GM21717 (cell line): ENCODE measurements at regions not wholly inside any gene's neighbourhood (a gene's known extent, or its start where the extent isn't known, plus 50 kb on each side); places are given as distances from the start of the nearest gene placed in this dataset.

Source experiments
- ATAC-seq: cut with Tn5 transposase; IDR thresholded peaks from one replicate; pipeline ENCODE4 v1.9.1; 2021; ENCODE audit warnings: mild to moderate bottlenecking, moderate library complexity; ENCODE audit not compliant: unreplicated experiment

DNA sequence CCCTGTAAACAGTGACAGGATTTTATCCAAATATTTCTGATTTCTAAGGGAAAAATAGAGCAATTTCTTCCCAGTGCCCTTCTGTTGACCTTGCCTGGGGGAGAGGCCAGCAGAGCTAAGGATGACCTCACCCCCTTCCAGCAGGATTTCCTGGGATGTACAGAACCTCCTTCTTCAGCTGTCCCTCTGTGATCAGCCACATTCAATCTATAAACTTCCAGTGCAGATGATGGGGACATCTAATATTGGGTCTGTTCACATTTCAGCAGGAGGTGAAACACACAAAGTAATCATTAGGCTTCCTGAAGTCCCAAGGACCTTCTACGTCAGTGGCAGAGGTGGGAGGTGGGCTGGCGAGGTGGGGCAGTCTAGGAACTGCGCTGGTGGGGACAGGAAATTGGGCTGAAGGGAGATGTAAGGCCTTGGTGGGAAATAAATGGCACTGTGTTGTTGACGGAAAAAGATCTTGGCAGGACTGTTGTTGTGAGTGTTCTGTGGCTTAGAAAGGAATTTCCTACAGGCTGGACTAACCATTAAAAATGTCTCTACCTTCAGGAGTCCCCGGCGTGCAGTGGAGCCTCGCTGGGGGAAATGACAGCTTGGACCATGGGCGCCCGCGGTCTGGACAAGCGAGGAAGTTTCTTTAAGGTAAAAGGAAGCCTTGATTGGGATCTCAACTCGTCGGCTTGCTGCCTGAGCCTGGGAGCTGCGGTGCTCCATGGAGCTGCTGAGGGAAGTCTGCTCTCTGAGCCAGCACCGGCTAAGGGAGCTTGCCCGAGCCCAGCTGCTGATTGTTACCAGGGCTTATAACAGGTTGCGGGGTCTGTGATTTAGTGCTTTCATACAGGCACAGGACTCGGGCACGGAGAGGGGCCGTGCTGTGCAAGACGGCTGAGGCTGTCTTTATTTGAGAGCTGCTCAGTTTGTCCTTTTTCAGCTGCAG lies 127.9 kb upstream of the NAA20 start:
- ATAC-seq: no peak

DNA sequence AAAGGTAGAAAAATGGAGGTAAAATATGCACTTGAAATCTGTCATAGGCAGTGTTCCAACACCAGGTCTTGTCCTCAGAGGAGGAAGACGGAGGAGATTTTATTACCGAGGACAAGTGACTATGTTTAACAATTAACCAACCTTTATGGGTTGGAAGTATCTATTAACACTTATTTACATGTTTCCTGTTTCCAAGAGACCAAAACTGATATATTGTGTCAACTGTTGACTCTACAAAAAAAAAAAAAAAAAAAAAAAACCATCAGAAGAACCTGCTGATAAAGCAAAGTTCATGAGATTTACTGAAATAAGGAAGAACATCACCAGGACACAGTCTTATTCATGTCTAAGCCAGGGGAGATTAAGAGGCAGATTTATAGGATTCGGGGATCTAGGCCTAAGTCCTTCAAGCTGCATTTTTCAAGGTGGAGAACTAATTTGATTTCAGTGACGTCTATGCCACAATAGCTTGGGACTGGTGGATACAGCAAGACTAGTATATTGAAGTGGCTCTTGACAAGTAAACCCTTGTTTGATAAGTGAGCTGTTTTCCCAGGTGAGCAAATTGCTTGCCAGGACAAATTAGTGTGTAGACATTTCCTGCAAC lies 126.6 kb upstream of the NAA20 start:
- no peak for ATAC-seq

- ATAC-seq: no peak
Observed at GRCh38 chr20:19893356-19893755, 123.8 kb upstream of the NAA20 start.

GRCh38 chr20:19895761-19896160 lies 121.4 kb upstream of the NAA20 start:
- ATAC-seq: no peak

DNA sequence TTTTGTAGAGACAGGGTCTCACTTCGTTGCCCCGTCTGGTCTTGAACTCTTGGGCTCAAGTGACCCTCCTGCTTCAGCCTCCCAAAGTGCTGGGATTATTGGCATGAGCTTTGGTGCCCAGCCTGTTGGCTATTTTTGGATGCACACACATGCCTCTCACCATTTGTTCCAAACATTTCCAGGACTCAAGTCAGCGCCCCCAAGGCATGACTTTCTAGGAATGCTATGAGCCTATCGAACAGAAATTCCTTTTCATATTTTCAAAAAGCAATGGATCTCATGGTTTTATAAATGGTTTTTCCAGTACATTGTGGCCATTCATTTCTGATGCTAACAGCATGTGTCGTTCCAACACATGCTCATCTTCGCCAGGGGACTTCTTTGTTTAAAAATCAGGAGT lies 119.3 kb upstream of the NAA20 start:
- no peak for ATAC-seq

DNA sequence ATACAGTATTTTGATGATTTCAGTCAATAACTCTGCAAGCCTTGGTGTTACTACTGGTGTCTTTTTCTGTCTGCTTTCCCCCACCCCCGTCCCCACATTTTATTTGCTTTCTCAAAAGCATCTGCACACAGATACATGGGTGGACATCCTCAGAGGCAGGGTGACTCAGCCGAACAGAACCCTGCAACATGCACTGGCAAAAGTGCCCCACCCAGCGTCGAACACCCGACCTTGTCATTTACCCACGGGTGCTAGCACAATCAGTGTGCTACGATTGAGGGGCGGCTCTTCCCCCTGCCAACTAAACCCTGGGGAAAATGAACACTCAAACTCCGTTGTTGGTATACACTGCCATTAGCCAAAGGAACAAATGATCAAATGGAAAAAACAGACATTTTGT lies 115.9 kb upstream of the NAA20 start:
- ATAC-seq: no peak

DNA sequence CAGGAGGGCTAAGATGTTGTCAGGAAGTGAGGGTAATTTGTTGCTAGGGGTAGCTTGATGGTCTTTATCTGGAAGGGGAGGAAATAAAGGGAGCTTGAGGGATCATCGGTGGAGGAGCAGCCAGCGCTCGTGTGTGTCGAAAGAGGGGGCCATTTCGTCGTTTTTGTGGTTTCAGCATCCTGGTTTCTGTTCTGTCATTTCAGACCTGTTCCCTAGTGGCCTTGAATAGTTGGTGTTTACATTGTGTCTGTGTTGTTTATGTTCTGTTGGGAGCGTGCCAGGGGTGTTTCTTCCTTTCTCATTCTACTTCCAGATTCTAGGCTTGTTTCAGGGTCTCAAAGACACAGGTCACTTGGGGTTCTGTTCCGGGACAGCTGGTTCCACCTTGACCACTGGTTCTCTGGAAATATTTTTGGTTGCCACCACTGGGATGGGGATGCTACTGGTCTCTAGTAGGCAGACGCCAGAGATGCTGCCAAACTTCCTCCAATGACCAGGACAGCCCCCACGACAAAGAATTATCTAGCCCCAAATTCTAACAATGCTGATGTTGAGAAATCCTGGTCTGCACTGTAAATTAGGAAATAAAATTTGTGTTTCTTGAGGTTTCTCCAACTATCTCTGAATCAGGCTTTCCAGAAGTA lies 113.9 kb upstream of the NAA20 start:
- ATAC-seq: no peak

- no peak for ATAC-seq
Observed at GRCh38 chr20:19907326-19908056, 109.7 kb upstream of the NAA20 start.

GRCh38 chr20:19908576-19908975 lies 108.6 kb upstream of the NAA20 start:
- ATAC-seq: no peak

DNA sequence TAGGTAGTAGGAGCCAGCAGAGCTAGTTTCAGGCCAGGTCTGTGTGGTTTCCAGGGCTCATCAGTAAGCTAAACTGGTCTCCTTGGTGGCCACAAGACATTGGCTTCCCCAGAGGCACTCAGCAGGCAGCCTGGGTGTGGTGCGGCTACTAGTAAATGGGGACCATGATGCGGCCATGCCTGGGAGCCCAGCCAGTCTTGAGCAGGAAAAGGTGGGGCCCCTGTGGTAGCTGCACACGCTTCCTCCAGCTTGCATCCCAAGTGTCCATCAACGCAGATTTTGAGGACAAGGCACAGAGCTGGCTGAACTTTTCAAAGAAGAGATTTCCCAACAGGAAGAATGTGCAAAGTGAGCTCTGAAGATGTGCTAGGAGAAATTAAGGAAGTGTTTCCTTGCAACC lies 107.4 kb upstream of the NAA20 start:
- no peak for ATAC-seq

DNA sequence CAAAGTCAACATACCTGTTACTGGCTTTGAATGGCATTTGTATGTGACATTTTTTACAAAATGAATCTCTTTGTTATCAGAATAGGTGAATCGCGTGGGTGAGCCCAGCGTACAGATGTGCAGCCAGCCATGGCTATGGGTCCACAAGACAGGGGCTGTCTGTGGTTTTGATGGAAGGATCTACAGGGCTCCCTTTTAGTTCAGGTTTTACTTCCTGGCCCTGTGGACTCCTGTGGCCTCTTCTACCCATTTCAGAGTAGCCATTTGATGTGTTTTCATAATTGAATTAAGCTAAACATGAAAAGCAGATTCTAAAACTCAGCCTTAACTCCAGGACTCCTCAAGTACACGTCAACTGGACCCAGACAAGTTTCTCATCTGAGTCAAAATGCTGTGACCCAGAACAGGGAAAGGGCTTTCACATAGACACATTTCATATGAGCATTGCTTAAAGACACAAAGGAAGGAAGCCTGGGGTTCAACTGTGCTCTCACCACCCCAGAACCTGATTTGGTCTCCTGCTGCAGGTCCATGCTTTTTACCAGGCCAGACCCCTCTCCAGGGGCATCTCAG lies 105.3 kb upstream of the NAA20 start:
- no peak for ATAC-seq

- ATAC-seq: no peak
Observed at GRCh38 chr20:19913349-19913748, 103.8 kb upstream of the NAA20 start.

DNA sequence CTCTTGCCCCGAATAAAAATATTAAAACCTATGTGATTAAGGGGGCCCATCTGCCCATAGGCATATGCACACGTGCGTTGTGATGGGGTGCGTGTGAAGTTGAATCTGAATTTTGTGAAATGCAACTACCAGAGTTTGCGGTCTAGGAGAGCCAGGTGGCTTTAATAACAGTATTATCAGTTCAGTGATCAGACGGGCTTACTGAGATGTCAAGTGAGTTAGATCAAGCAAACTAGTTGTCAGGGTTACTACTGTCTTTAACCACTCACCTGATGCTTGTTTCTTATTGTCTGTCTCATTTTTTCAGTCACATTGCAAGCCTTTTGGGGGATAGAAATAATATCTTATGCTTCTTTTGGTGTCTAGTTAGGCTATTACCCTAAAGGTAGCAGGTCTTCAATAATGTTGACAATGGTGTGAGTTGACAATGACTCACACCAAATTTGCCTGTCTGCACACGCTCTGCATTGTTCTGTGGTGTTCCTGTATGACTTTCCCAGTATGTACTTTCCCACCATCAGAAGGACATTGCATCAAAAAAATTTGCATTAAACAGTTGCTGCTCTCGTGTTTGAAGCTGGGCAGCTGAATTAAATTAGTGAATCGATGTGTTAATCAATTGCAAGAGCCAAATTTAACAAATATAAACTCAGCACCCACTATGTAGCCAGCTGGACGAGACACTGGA lies 103.1 kb upstream of the NAA20 start:
- ATAC-seq: no peak

DNA sequence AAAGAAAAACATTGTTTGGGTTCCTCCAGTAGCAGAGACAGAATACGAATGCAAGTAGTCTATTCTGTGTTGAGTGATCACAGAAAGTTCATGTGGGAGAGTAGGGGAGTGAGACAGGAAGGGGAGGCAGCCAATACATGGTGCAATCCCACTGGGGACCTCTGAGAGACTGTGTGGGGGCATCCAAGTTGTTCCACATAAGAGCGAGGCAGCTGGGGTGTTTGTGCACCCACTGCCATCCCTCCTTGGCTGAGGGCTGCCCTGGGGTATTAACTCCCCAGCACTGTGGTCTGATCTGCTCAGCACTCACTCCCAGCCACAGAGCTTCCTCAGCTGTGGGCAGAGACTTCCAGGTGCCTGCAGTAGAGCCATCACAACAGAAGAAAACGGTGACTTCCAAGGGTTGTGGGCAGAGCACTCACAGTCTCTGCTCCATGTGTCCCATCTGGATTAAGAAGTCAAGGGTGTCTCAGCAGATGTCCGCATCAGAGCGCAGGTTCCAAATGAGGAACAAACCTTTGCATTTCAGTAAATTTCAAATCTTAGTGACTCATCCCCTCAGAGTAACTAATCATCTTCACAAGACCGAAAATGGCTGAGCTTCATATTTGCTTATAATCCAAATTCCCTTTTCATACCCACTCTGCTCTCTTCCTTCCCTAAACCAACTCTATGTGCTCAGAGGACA lies 101.9 kb upstream of the NAA20 start:
- no peak for ATAC-seq

- no peak for ATAC-seq
Observed at GRCh38 chr20:19916531-19917485, 100.4 kb upstream of the NAA20 start.

DNA sequence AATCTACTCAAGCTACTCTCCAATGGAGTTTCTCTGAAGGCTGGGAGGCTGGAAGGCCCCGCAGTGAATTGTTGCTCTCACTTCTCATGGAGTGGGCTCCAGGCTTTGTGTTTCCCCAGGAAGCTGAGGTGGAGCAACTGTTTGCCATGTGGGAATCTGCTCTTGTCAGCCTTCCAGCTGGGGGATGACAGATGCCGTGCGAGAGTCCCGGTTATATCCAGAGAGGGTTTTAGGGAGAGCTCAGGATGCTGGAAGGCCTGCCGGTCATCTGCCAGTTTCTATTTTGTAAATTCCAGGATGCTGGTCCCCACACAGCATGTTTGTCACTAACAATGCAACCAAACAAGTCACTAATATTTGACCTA lies 98.2 kb upstream of the NAA20 start:
- no peak for ATAC-seq

DNA sequence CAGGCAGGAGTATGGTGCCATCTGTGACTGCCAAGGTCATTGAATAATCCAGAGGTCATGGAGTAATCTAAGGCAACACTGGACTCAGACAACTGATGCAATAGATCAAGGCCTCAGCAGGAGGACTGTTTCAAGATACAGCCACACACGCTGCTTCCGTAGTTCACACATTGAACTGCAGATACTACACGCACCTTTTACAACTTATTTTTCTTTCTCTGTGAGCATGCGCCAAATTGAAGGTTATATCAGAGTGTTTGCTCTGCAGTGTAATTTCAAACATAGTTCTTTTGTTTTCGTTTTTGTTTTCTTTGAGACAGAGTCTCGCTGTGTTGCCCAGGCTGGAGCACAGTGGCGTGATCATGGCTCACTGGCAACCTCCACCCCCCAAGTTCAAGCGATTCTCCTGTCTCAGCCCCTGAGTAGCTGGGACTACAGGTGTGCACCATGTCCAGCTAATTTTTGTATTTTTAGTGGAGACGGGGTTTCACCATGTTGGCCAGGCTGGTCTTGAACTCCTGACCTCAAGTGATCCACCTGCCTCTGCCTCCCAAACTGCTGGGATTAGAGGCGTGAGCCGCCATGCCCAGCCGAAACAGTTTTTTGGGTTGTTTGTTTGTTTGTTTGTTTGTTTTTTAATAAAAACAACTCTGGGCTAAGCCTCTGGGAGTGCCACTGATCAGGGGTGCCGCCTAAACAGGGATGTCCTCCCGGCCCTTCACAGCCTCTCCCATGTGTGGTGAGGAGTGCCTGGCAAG lies 96.6 kb upstream of the NAA20 start:
- no peak for ATAC-seq

- no peak for ATAC-seq
Observed at GRCh38 chr20:19921284-19921793, 95.8 kb upstream of the NAA20 start.
